H9 (cell line): ENCODE measurements at regions not wholly inside any gene's neighbourhood (a gene's known extent, or its start where the extent isn't known, plus 50 kb on each side); places are given as distances from the start of the nearest gene placed in this dataset.

Experiments used
- DNase-seq: peaks from one replicate; pipeline ENCODE4 v3.0.0-alpha.2; 2017
- H2AFZ ChIP-seq: one replicate; pipeline ENCODE4 v1.6.1; 2013; ENCODE audit warnings: mild to moderate bottlenecking, low read length, control low read depth, moderate library complexity
- H2AK5ac ChIP-seq: 2 replicates; pipeline ENCODE4 v1.6.1; 2013; ENCODE audit warnings: low read length, control low read depth, mixed read lengths; ENCODE audit not compliant: insufficient read length
- H2BK120ac ChIP-seq: one replicate; pipeline ENCODE4 v1.6.1; 2013; ENCODE audit warnings: low read depth, mild to moderate bottlenecking, low read length, control low read depth, inconsistent platforms; ENCODE audit not compliant: poor library complexity, severe bottlenecking
- H2BK12ac ChIP-seq: 2 replicates; pipeline ENCODE4 v1.6.1; 2013; ENCODE audit warnings: low read length, control low read depth, mixed read lengths, low read depth; ENCODE audit not compliant: insufficient read length
- H2BK15ac ChIP-seq: 2 replicates; pipeline ENCODE4 v1.6.1; 2013; ENCODE audit warnings: low read depth, low read length, control low read depth
- H2BK20ac ChIP-seq: one replicate; pipeline ENCODE4 v1.6.1; 2013; ENCODE audit warnings: low read depth, mild to moderate bottlenecking, low read length, control low read depth, inconsistent platforms; ENCODE audit not compliant: poor library complexity, severe bottlenecking
- H2BK5ac ChIP-seq: 2 replicates; pipeline ENCODE4 v1.6.1; 2013; ENCODE audit warnings: low read length, control low read depth, mixed read lengths; ENCODE audit not compliant: insufficient read length
- H3K14ac ChIP-seq: 2 replicates; pipeline ENCODE4 v1.6.1; 2013; ENCODE audit warnings: low read length, control low read depth; ENCODE audit not compliant: insufficient read depth
- H3K18ac ChIP-seq: 2 replicates; pipeline ENCODE4 v1.6.1; 2013; ENCODE audit warnings: low read depth, mild to moderate bottlenecking, mixed read lengths, low read length, control low read depth; ENCODE audit not compliant: insufficient read length
- H3K23ac ChIP-seq: 2 replicates; pipeline ENCODE4 v1.6.1; 2013; ENCODE audit warnings: low read length, control low read depth, mixed read lengths, low read depth; ENCODE audit not compliant: insufficient read length
- H3K23me2 ChIP-seq: 2 replicates; pipeline ENCODE4 v1.6.1; 2013; ENCODE audit warnings: low read depth, mild to moderate bottlenecking, mixed read lengths, low read length, control low read depth; ENCODE audit not compliant: insufficient read length, poor library complexity, severe bottlenecking
- H3K27ac ChIP-seq: 2 replicates; pipeline ENCODE4 v1.5.1; 2013; ENCODE audit warnings: low read length, control low read depth, mixed read lengths, low read depth; ENCODE audit not compliant: insufficient read length
- H3K27me3 ChIP-seq: 2 replicates; pipeline ENCODE4 v1.6.1; 2013; ENCODE audit warnings: low read length, control low read depth, inconsistent platforms; ENCODE audit not compliant: insufficient read depth
- H3K4ac ChIP-seq: 2 replicates; pipeline ENCODE4 v1.6.1; 2013; ENCODE audit warnings: low read depth, mild to moderate bottlenecking, control low read depth, inconsistent platforms, low read length, moderate library complexity
- H3K4me1 ChIP-seq: 2 replicates; pipeline ENCODE4 v1.6.1; 2013; ENCODE audit warnings: low read length, control low read depth, inconsistent platforms; ENCODE audit not compliant: insufficient read depth
- H3K4me2 ChIP-seq: 2 replicates; pipeline ENCODE4 v1.6.1; 2013; ENCODE audit warnings: low read length, control low read depth, mixed read lengths; ENCODE audit not compliant: insufficient read length, insufficient read depth
- H3K56ac ChIP-seq: 2 replicates; pipeline ENCODE4 v1.6.1; 2013; ENCODE audit warnings: low read depth, mild to moderate bottlenecking, mixed read lengths, low read length, control low read depth; ENCODE audit not compliant: insufficient read length
- H3K79me1 ChIP-seq: 2 replicates; pipeline ENCODE4 v1.6.1; 2013; ENCODE audit warnings: low read depth, mild to moderate bottlenecking, moderate library complexity, low read length, control low read depth, inconsistent platforms; ENCODE audit not compliant: insufficient read depth, poor library complexity, severe bottlenecking
- H3K79me2 ChIP-seq: 2 replicates; pipeline ENCODE4 v1.6.1; 2013; ENCODE audit warnings: low read length, control low read depth, inconsistent platforms; ENCODE audit not compliant: insufficient read depth
- H3K9ac ChIP-seq: 2 replicates; pipeline ENCODE4 v1.6.1; 2013; ENCODE audit warnings: low read length, control low read depth, mixed read lengths; ENCODE audit not compliant: insufficient read length; ENCODE audit errors: extremely low read depth
- H3K9me3 ChIP-seq: one replicate; pipeline ENCODE4 v1.6.1; 2013; ENCODE audit warnings: low read depth, low read length, inconsistent platforms; ENCODE audit not compliant: control insufficient read depth
- H3T11ph ChIP-seq: one replicate; pipeline ENCODE4 v1.6.1; 2013; ENCODE audit warnings: mild to moderate bottlenecking, low read length, control low read depth, inconsistent platforms
- H4K20me1 ChIP-seq: one replicate; pipeline ENCODE4 v1.6.1; 2013; ENCODE audit not compliant: control insufficient read depth, insufficient read length, insufficient read depth
- H4K5ac ChIP-seq: 2 replicates; pipeline ENCODE4 v1.6.1; 2013; ENCODE audit warnings: low read depth, mild to moderate bottlenecking, mixed read lengths, low read length, control low read depth; ENCODE audit not compliant: insufficient read length
- H4K8ac ChIP-seq: replicated peaks from 2 replicates; pipeline ENCODE4 v1.6.1; 2013; ENCODE audit warnings: low read length, control low read depth, mixed read lengths, low read depth; ENCODE audit not compliant: insufficient read length
- H4K91ac ChIP-seq: 2 replicates; pipeline ENCODE4 v1.6.1; 2013; ENCODE audit warnings: low read depth, mild to moderate bottlenecking, moderate library complexity, mixed read lengths, low read length, control low read depth; ENCODE audit not compliant: insufficient read length
- H3K27ac Mint-ChIP-seq, 3 experiments: 2 replicates in 2 of 3; 3 replicates in 1 of 3; pipeline ENCODE4 v1.8.0; 2020 to 2021; ENCODE audit warnings: mixed read lengths in 3 of 3, mild to moderate bottlenecking in 1 of 3, moderate library complexity in 1 of 3
- H3K27me3 Mint-ChIP-seq: 2 replicates; pipeline ENCODE4 v1.8.0; 2021; ENCODE audit warnings: low read depth, mild to moderate bottlenecking, moderate library complexity, mixed read lengths
- H3K36me3 Mint-ChIP-seq, 3 experiments: 2 replicates in 2 of 3; 3 replicates in 1 of 3; pipeline ENCODE4 v1.8.0; 2020 to 2021; ENCODE audit warnings: low read depth in 3 of 3, mixed read lengths in 3 of 3; ENCODE audit not compliant: insufficient read depth in 1 of 3
- H3K4me1 Mint-ChIP-seq, 2 experiments: 2 replicates each; pipeline ENCODE4 v1.8.0; 2020; ENCODE audit warnings: mixed read lengths in 2 of 2
- H3K4me3 Mint-ChIP-seq, 2 experiments: 2 replicates in 1 of 2; 3 replicates in 1 of 2; pipeline ENCODE4 v1.8.0; 2020 to 2021; ENCODE audit warnings: mild to moderate bottlenecking in 2 of 2, mixed read lengths in 2 of 2, moderate library complexity in 1 of 2
- H3K9me3 Mint-ChIP-seq, 2 experiments: 2 replicates in 1 of 2; 3 replicates in 1 of 2; pipeline ENCODE4 v1.8.0; 2020; ENCODE audit warnings: mild to moderate bottlenecking in 2 of 2, mixed read lengths in 2 of 2, moderate library complexity in 1 of 2
- CTCF ChIP-seq: fragments of 200-600 bp; sonication (generic); conservative IDR thresholded peaks from 3 replicates; pipeline ENCODE4 v1.8.0; 2021; ENCODE audit warnings: antibody characterized with exemption, mild to moderate bottlenecking
- WGBS: extraction: QIAGEN DNeasy Blood & Tissue Kit; methylation state at CpG from one replicate; pipeline ENCODE4 v1.1.7; 2013; ENCODE audit warnings: missing lambda C conversion rate, low lambda C conversion rate, mixed read lengths; ENCODE audit not compliant: insufficient read length; ENCODE audit errors: extremely low coverage; 5-methylcytosine and 5-hydroxymethylcytosine counted together

DNA sequence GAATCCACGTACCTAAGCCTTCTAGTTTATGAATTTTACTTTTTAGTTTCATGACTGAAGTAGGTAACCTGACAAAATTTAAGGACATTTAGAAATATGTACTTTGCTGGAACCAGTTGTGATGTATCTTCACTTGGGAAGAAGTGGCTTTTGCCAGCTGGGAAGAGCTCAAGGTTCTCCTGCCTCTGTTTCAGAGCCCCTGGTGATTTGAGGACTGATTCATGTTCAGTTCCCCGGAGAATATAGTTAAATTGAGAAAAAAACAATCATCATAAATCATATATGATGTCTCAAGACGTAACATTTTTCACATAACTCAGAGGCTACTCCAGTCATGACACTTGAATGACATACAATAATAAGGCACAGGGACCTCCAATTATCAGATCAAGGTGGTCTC is 473.4 kb downstream of the EPHA3 start:
- H4K5ac ChIP-seq: no peak overlapping the region
- no peak overlapping the region for H3K27ac ChIP-seq
- H3K79me1 ChIP-seq: no peaks in the 10 kb centered on the region
- no peak overlapping the region for H3K27ac Mint-ChIP-seq
- no peaks in the 10 kb centered on the region for H3K9me3 Mint-ChIP-seq
- no peak for DNase-seq
- no peak overlapping the region for H2BK20ac ChIP-seq
- H4K20me1 ChIP-seq: no peaks in the 10 kb centered on the region
- no peak overlapping the region for H2BK120ac ChIP-seq
- H3K23ac ChIP-seq: no peak overlapping the region
- no peak overlapping the region for H2AFZ ChIP-seq
- H2BK5ac ChIP-seq: no peak overlapping the region
- no peak overlapping the region for H2BK12ac ChIP-seq
- H2AK5ac ChIP-seq: no peak overlapping the region
- H3K4me3 Mint-ChIP-seq: no peak overlapping the region
- H3K4me1 Mint-ChIP-seq: peaks cover 0 to 2% of the 10 kb centered on the region in 2 experiments; a peak in 1 of 4 replicates
- H3K23me2 ChIP-seq: no peaks in the 10 kb centered on the region
- no peak overlapping the region for H3T11ph ChIP-seq
- no peak overlapping the region for H2BK15ac ChIP-seq
- H3K9ac ChIP-seq: no peak overlapping the region
- no peak overlapping the region for H3K4me2 ChIP-seq
- H3K27me3 ChIP-seq: no peaks in the 10 kb centered on the region
- H3K9me3 ChIP-seq: no peaks in the 10 kb centered on the region
- no CpG with 5 or more reads among the region's 3 CpGs for WGBS
- no peak for TF ChIP-seq CTCF
- no peak overlapping the region for H4K8ac ChIP-seq
- no peaks in the 10 kb centered on the region for H3K79me2 ChIP-seq
- H3K27me3 Mint-ChIP-seq: no peaks in the 10 kb centered on the region
- no peaks in the 10 kb centered on the region for H3K36me3 Mint-ChIP-seq
- H3K4me1 ChIP-seq: peaks cover 4% of the 10 kb centered on the region; the same call in 1 of the 2 replicates
- H3K4ac ChIP-seq: no peak overlapping the region
- H4K91ac ChIP-seq: no peak overlapping the region
- no peak overlapping the region for H3K18ac ChIP-seq
- no peak overlapping the region for H3K56ac ChIP-seq
- no peak overlapping the region for H3K14ac ChIP-seq
